ENCODE measurements at regions not wholly inside any gene's neighbourhood (a gene's known extent, or its start where the extent isn't known, plus 50 kb on each side); places are given as distances from the start of the nearest gene placed in this dataset.

GRCh38 chr12:43653917-43654316, 101.9 kb upstream of the ADAMTS20 start:
- Histone ChIP-seq H3K9ac (ENCODE audit: low read length) (no peak overlapping the region), H2AFZ (ENCODE audit: low read depth, low read length, poor library complexity, severe bottlenecking) (no peak overlapping the region), H4K20me1 (ENCODE audit: insufficient read depth) (no peaks in the 10 kb centered on the region), H3K4me2 (ENCODE audit: low read length) (no peak overlapping the region), H3K79me2 (ENCODE audit: insufficient read depth, low read length) (no peaks in the 10 kb centered on the region), H3K9me3 (ENCODE audit: control insufficient read depth in 1 of 2, insufficient read depth in 1 of 2, low read depth in 1 of 2, low read length in 2 of 2) (no peaks in the 10 kb centered on the region), H3K36me3 (ENCODE audit: control insufficient read depth in 1 of 2, insufficient read depth in 2 of 2, low read length in 2 of 2) (no peaks in the 10 kb centered on the region), H3K9me2 (ENCODE audit: insufficient read depth) (no peaks in the 10 kb centered on the region), H3K27ac (ENCODE audit: low read depth, low read length) (no peak overlapping the region), H3K4me3 (replicated peaks in 1 of 2; ENCODE audit: low read depth in 1 of 2, low read length in 2 of 2) (no peak overlapping the region), H3K4me1 (ENCODE audit: control insufficient read depth in 1 of 2, insufficient read depth in 2 of 2, low read length in 2 of 2) (peaks cover 0 to 5% of the 10 kb centered on the region in 2 experiments; a peak in 1 of 4 replicates), H3K27me3 (ENCODE audit: insufficient read depth, low read length) (no peaks in the 10 kb centered on the region)
- RAD21 ChIA-PET (ENCODE audit: low non-redundant PET in 1 of 2, low total read pairs in 2 of 2, uncharacterized antibody in 2 of 2, unreplicated experiment in 2 of 2), result no interaction called here
- POLR2A ChIA-PET, result no interaction called here
- ATAC-seq, result no peak
- no TSS peak for BruUV-seq (replicated peaks)
- intact Hi-C loops (cut with micrococcal nuclease), result no loop called here
- CTCF ChIA-PET, result no interaction called here
- no peak for DNase-seq (ENCODE audit: low read depth, low spot score)
- TF ChIP-seq TCF7L2 (IDR thresholded peaks at IDR 0.05; ENCODE audit: borderline replicate concordance, extremely low read depth, insufficient read depth, insufficient read length) (no peak), MAX (IDR thresholded peaks at IDR 0.05) (no peak), REST (IDR thresholded peaks at IDR 0.05; ENCODE audit: low read depth) (no peak), ZFX (IDR thresholded peaks at IDR 0.05) (no peak), CTCF (IDR thresholded peaks at IDR 0.05 in 2 of 3, conservative IDR thresholded peaks at IDR 0.05 in 1 of 3; ENCODE audit: borderline replicate concordance in 1 of 3, insufficient read depth in 1 of 3, low read depth in 2 of 3, low read length in 2 of 3) (no peak), SP1 (IDR thresholded peaks at IDR 0.05; ENCODE audit: low read depth) (no peak), CBX3 (IDR thresholded peaks at IDR 0.05; ENCODE audit: low read depth) (no peak), SIN3A (IDR thresholded peaks at IDR 0.05; ENCODE audit: low read depth) (no peak), POLR2A (IDR thresholded peaks at IDR 0.05; ENCODE audit: borderline replicate concordance, extremely low read depth, insufficient read depth, insufficient read length) (no peak), SRF (IDR thresholded peaks at IDR 0.05; ENCODE audit: low read depth) (no peak), ZBTB33 (IDR thresholded peaks at IDR 0.05; ENCODE audit: extremely low read depth, insufficient replicate concordance, low read length) (no peak), ZNF274 (IDR thresholded peaks at IDR 0.05; ENCODE audit: low read depth, low read length) (no peak), POLR2AphosphoS5 (IDR thresholded peaks at IDR 0.05; ENCODE audit: low read depth, low read length) (no peak), RAD21 (IDR thresholded peaks at IDR 0.05; ENCODE audit: low read depth) (no peak)

Measured in HCT116 (cell line).